A673 (cell line): ENCODE measurements at regions not wholly inside any gene's neighbourhood (a gene's known extent, or its start where the extent isn't known, plus 50 kb on each side); places are given as distances from the start of the nearest gene placed in this dataset.

Experiments used
- EZH2 ChIP-seq: fragments of 200-600 bp; sonication (generic); IDR thresholded peaks from 2 replicates; pipeline ENCODE4 v1.6.1; 2017; ENCODE audit warnings: borderline replicate concordance, low read depth, mild to moderate bottlenecking, mixed read lengths, antibody characterized with exemption, low read length; ENCODE audit not compliant: poor library complexity, severe bottlenecking
- TF ChIP-seq, protein P1 (sequence below): fragments of 300-800, 200-600 bp; sonication (generic); conservative IDR thresholded peaks from 2 replicates; pipeline ENCODE4 v1.5.1; 2017; ENCODE audit warnings: low read depth, mild to moderate bottlenecking, antibody characterized with exemption, low read length, moderate library complexity, mixed read lengths

DNA sequence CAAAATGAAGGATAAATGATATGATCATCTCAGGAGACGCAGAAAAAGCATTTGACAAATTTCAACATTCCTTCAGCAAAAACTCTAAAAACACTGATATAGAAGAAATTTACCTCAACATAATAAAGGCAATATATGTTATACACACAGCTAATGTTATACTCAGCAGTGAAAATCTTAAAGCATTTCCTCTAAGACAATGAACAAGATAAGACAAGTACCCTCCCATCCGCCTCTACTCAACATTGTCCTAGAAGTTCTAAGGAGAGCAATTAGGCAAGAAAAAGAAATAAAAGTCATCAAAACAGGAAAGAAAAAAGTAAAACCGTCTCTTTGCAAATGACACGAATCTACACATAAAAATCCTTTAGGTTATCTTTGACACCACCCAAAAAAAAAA is 1432.8 kb downstream of the CDH11 start:
- TF ChIP-seq, protein P1, sequence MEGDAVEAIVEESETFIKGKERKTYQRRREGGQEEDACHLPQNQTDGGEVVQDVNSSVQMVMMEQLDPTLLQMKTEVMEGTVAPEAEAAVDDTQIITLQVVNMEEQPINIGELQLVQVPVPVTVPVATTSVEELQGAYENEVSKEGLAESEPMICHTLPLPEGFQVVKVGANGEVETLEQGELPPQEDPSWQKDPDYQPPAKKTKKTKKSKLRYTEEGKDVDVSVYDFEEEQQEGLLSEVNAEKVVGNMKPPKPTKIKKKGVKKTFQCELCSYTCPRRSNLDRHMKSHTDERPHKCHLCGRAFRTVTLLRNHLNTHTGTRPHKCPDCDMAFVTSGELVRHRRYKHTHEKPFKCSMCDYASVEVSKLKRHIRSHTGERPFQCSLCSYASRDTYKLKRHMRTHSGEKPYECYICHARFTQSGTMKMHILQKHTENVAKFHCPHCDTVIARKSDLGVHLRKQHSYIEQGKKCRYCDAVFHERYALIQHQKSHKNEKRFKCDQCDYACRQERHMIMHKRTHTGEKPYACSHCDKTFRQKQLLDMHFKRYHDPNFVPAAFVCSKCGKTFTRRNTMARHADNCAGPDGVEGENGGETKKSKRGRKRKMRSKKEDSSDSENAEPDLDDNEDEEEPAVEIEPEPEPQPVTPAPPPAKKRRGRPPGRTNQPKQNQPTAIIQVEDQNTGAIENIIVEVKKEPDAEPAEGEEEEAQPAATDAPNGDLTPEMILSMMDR = no peak
- TF ChIP-seq EZH2 = no peak
